DMS 273 (cell line): ENCODE measurements at regions not wholly inside any gene's neighbourhood (a gene's known extent, or its start where the extent isn't known, plus 50 kb on each side); places are given as distances from the start of the nearest gene placed in this dataset.

ENCODE experiments used
- DNase-seq: peaks from one replicate; lab custom pipeline; 2025; ENCODE audit not compliant: unreplicated experiment; lab: John Stamatoyannopoulos, UW

DNA sequence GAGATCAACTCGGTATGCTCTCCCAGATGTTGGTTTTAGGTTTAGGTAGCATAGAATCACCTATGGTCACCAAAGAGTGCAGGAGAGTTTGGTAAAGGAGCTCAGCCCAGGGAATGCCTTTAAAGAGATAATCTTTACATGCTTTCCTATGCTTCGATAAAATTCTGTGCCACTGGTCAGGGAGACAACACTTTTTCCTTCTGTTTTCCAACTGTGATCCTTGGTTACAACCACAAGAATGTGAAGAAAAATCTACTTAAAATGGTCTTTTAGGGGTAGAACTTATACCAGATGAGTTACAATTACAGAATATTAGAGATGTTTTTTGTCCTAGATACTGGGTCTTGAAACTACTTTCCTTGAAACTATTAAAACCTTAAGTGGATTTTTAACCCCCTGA lies 895.6 kb downstream of the TTLL7 start:
- DNase-seq = no peak

DNA sequence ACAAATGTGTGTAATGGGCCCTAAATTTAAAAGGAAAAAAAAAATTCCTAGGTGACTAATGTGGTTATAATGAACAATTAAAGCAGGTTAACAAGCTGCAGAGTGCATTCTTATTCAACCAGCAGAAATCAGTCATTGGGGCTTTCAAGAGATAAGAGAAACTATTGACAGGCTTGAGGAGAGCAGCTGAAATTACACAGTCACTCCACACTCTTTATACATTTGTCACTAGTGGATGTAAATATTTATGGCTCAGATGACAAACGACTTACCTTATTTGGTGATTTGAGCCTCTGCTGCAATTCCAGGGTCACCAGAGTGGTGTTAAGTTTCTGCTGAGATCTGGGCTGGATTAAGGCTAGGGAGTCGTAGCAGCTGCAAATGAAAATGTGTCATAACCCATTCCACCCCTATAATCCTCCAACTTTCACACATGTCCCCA lies 896.3 kb downstream of the TTLL7 start:
- DNase-seq = no peak

DNA sequence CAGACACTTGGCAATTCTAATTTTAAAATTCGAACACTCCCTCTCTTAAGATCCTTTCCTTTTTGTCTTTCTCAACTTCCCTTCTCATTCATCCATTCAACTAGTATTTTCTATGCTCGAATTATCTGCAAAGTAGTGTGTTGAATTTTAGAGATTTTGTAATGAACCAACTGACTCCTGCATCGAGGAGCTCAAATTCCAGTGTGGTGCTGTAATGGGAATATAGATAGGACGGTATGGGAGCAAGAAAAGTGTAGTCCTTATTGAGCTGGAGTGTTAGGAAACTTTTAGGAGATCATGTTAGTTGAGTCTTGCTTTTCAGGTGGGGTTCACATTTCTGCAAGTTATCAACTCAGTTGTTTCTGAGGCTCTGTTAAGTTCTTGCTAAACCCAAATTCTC lies 897.5 kb downstream of the TTLL7 start:
- DNase-seq = no peak

DNA sequence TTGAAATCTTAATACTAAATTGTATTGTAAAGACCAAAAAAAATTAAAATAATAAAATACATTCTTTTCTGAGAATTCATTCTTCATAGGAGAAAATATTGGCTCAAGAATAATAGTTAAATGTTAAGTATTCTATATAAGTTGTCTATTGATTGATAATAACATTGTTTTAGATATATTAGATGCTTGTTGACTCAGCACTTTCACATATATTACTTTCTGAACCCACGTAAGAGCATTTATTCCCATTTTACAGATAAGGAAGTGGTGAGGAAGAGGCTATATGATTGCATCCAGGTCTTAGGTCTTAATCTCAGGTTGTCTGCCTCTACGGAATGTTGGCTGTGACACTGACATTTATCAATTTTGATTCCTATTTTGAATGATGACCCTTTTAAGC lies 898.8 kb downstream of the TTLL7 start:
- no peak for DNase-seq

GRCh38 chr1:83098791-83099190 lies 900.1 kb downstream of the TTLL7 start:
- DNase-seq = no peak

GRCh38 chr1:83098131-83098530 lies 900.8 kb downstream of the TTLL7 start:
- DNase-seq = no peak

DNA sequence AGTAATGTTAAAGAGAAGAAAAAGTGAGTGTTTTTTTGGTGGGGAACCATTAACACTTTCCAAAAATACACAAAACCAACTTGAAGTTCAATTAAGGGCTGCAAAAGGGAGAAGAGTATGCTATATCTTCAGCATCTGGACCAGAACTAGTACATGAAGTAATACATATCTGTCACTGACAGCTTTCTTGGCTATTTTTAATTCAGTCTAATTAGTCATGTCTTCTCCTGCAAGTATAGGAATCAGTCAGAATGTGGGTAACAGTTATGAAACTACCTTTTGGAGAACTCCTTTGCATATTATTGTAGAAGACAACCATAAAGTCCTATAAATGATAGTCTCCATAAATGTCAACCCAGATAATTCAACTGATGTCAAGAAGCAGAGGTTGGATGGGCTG lies 901.2 kb downstream of the TTLL7 start:
- DNase-seq = no peak

DNA sequence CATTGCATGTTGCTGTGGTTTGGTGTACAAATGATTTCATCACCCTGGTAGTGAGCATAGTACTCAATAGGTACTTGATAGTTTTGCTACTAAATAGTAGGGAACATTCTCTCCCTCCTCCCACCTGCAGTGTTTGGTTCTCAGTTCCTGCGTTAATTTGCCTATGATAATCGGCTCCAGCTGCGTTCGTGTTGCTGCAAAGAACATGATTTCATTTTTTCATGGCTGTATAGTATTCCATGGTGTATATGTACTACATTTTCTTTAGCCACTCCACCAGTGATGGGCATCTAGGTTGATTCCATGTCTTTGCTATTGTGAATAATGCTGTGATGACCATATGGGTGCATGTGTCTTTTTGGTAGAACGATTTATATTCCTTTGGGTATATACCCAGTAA lies 903.4 kb downstream of the TTLL7 start:
- DNase-seq = no peak

DNA sequence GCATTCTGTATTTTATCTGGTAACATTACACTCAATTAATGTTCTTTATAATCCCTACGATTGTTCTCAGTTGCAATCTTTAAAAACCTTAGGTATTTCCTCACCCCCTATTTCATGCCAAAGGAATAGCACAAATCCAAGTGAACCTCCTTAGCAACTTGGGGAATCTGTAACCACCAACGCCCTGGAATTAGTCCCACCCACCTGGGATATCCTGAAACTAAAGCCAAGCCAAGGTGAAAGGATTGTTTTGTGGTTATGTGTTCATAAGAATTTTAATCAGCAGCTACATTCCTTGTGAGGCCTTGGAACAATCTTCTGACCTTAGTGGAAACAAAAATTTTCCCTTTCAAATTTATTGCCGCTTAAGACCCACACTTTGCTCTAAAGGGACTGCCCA lies 908.7 kb downstream of the TTLL7 start:
- DNase-seq = no peak

- DNase-seq = no peak
Measured at GRCh38 chr1:83087851-83088250, 911.1 kb downstream of the TTLL7 start.

GRCh38 chr1:83086986-83087512 lies 911.9 kb downstream of the TTLL7 start:
- no peak for DNase-seq

DNA sequence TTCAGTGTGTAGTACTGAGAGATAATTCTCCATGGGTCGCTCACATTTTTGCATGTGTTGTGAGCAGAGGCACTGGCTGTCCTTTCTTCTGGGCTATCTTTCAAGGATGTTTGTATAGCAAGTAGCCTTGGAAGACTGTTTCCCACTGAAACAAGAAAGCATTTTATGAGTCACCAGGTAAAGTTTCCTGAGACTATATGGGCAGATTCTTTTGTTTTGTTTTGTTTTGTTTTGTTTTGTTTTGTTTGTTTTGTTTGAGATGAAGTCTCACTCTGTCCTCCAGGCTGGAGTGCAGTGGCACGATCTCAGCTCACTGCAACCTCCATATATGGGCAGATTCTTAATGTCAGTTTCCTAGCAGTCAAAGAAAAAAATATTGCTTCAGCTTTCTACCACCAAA lies 912.6 kb downstream of the TTLL7 start:
- DNase-seq = no peak

DNA sequence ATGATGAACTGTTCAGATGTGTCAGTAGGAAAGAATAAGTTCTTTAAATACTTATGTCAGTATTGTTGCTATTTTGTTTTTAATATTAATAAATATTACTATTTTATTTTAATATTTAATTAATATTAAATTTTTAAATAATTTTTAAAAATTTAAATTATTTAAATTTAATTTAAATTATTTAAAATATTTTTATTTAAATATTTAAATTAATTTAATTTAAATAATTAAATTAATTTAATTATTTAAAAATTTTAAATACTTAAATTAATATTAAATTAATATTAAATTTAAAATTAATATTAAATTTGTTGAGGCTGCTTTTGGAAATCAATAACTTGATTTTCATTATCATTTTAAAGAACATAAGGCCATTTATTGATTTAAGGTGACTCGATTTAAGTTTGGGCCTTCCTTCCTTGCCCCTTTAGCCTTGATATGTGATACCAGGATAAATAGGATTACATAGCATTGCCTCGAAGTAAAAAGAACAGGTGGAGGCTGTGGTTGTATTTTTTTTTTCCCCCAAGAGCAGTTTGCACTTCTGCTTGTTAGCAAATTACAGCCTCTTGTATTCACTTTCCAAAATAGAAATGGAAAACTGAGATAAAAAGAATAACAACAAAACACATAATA lies 915.2 kb downstream of the TTLL7 start:
- no peak for DNase-seq

GRCh38 chr1:83077411-83077810 lies 921.5 kb downstream of the TTLL7 start:
- no peak for DNase-seq

DNA sequence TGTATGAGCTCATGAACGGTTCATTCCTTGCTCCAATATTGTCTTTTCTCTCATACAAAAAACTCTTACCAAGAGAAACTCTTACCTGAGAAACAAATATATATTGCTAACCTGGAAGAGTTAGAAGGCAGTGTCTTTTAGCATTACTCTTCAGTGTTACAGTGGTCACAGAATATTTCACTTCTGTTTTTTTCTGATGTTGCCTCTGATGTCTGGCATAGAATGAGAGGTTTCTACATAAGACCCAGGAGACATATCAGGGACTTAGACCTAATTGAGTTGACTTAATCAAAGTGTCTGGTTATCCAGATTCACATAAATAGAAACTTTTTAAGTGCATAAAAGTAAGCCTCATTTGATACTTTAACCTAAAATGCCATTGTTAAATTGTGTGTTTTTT lies 923.8 kb downstream of the TTLL7 start:
- DNase-seq = no peak

DNA sequence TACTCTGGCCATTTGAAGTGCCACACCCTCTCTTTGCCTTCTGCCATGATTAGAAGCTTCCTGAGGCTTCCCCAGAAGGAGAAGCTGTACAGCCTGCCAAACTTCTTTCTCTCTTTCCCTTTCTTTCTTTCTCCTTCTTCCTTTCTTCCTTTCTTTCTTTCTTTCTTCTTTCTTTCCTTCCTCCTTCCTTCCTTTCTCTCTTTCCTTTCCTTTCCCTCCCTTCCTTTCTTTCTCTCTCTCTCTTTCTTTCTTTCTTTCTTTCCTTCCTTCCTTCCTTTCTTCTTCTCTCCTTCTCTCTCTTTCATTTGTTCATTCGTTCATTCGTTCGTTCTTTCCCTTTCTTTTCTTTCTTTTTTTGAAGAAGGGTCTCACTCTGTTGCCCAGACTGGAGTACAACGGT lies 931.0 kb downstream of the TTLL7 start:
- DNase-seq = no peak

- DNase-seq = peak; percentile 2
Measured at GRCh38 chr1:83065952-83066727, 932.8 kb downstream of the TTLL7 start.

- no peak for DNase-seq
Measured at GRCh38 chr1:83064589-83065242, 934.2 kb downstream of the TTLL7 start.

DNA sequence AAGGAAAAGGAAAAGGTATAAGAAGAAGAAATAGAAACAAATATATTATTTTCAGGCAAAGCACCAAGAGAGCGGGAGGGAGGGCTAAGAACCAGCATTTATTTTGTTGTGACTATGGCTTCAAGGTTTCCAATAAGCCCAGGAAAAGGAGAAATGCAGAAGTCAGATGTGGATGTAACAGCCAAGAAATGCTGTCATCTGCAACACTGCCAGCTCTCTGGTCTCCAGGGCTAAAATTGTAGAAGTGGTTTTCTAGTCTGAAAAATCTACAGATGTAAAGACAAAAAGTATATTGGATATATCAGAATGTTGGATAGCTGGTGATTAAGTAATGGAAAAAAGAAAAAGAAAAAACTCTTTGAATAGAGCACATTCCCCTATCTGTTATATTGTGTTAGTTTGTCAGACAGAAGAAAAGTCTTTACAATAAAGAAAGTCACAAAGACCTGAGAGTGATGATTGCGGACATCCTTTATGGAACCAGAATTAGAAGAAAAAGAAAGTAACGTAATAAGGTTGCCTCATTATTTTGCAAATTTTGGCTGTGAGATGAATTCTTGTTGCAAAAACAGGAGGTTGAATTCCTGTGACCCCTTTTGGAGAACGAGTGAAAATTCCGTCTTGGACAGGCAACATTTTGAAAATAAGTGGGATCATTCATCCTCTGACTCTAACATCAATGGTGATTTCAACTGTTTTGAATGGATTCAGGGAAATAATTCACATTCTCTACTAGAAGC lies 938.1 kb downstream of the TTLL7 start:
- DNase-seq = no peak

DNA sequence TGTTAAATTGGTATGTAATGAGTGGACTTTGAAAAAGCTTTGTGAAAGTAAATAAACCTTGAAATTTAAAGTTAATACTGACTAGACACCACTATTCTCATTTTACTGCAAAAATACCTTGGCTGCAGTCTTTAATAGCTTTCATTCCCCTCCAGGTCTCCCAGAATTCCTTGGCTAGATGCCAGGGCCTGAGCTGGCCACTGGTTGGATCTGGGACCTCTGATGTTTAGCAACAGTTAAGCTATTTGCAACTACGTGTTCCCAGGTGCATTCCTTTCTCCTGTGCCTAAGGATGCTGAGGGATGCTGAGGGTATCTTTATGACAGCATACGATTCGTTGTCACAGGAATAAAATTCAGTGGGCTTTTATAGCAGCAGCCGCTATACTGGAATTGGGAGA lies 938.7 kb downstream of the TTLL7 start:
- peak; percentile 0 for DNase-seq

DNA sequence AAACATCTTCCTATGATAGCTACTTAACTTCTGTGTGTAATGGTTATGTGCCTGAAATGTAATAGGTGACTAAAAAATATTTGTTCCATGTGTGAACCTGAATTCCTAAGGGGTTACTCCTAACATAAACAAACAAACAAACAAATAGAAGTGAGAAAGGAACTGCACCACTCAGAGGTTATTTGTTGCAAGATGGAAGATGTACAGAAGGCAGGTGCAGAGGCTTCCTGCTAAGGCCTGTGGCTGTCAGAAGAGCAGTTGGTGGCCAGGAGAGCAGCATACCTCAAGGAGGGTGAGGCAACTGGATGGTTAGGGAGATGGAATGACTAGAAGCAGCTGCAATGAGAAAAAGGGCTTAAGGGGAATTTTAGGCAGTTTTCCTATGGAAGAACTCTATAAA lies 940.6 kb downstream of the TTLL7 start:
- DNase-seq = no peak
